NOMO-1 (cell line): ENCODE measurements at regions not wholly inside any gene's neighbourhood (a gene's known extent, or its start where the extent isn't known, plus 50 kb on each side); places are given as distances from the start of the nearest gene placed in this dataset.
"Not testable (repeated sequence)": the region's sequence is repeated elsewhere in the genome, so short reads cannot be mapped to it uniquely, and the experiment has no call there.

Source experiments
- DNase-seq, 2 experiments: peaks; one replicate each; lab custom pipeline; 2025; ENCODE audit not compliant: unreplicated experiment in 2 of 2; lab: John Stamatoyannopoulos, UW

DNA sequence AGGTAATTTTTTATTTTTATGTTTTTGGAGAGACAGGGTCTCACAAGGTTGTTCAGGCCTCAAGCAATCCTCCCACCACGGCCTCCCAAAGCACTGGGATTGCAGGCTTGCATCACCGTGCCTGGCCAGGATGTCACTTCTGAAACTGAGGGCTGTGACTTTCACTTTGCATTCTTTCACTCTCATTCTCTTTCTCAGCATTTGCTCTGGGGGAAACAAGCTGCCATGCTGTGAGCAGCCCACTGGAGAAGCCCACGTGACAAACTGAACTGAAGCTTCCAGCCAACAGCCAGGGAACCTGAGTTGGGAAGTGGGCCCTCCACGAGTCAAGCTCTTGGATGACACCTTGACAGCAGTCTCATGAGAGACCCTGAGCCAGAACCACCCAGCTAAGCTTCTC, 109.4 kb downstream of the C5orf15 start:
- no peak for DNase-seq

DNA sequence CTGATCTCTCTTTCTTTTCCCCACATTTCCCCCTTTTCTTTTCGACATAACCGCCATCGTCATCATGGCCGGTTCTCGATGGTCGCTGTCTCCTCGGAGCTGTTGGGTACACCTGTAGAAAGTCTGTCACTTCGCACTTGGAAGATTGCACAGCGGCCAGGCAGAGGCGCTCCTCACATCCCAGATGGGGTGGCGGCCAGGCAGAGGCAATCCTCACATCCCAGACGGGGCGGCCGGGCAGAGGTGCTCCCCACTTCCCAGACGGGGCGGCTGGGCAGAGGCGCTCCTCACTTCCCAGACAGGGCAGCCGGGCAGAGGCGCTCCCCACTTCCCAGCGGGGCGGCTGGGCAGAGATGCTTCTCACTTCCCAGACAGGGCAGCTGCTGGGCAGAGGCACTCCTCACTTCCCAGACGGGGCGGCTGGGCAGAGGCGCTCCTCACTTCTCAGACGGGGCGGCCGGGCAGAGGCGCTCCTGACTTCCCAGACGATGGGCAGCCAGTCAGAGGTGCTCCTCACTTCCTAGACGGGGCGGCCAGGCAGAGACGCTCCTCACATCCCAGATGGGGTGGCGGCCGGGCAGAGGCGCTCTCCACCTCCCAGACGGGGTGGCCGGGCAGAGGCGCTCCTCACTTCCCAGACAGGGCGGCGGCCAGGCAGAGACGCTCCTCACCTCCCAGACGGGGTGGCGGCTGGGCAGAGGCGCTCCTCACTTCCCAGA, 110.7 kb downstream of the C5orf15 start:
- DNase-seq, result not testable (repeated sequence)

GRCh38 chr5:133854554-133854953, 113.9 kb downstream of the C5orf15 start:
- DNase-seq, result no peak

- DNase-seq, result no peak
Measured at GRCh38 chr5:133853646-133854365, 114.6 kb downstream of the C5orf15 start.

- no peak for DNase-seq
Measured at GRCh38 chr5:133851521-133851920, 116.9 kb downstream of the C5orf15 start.

DNA sequence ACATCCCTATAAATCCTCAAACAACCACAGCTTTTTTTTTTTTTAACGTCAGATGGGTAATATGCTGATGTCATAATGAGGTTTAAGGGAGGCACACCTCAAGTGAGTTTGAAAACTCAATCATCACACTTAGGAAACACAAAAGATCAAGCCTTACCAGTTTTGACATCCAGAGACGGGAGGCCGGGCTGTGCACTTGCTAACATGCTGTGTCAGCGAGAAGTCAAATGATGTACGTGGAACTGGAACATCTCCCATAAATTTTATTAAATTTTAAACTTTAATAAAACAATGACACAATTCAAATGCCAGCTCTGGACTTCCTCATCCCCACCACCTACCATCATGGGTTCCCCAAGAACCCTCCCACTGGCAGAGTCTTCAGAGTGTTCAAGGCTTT, 117.6 kb downstream of the C5orf15 start:
- DNase-seq, result no peak

- DNase-seq, result no peak
Measured at GRCh38 chr5:133849116-133849515, 119.3 kb downstream of the C5orf15 start.

- DNase-seq, result no peak
Measured at GRCh38 chr5:133848341-133848811, 120.0 kb downstream of the C5orf15 start.

- no peak for DNase-seq
Measured at GRCh38 chr5:133847886-133848285, 120.5 kb downstream of the C5orf15 start.

- DNase-seq, result no peak
Measured at GRCh38 chr5:133847301-133847700, 121.1 kb downstream of the C5orf15 start.

- no peak for DNase-seq
Measured at GRCh38 chr5:133846478-133847226, 121.8 kb downstream of the C5orf15 start.

DNA sequence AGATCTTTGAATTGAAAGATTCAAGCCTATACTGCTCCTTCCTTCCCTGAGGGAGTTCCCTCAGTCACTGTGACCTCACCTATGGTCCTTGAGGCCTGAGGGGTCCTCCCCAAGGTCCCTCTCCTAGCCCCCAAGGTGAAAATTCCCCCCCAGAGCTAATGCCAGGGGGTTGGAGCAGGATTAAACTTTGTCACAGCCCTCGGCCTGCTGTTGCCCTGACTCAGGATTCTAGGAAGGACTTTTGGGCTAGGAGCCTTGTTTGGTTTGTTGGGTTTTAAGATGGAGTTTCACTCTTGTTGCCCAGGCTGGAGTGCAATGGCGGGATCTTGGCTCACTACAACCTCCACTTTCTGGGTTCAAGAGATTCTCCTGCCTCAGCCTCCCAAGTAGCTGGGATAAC, 123.2 kb downstream of the C5orf15 start:
- DNase-seq, result no peak

GRCh38 chr5:133844836-133845235, 123.6 kb downstream of the C5orf15 start:
- no peak for DNase-seq

DNA sequence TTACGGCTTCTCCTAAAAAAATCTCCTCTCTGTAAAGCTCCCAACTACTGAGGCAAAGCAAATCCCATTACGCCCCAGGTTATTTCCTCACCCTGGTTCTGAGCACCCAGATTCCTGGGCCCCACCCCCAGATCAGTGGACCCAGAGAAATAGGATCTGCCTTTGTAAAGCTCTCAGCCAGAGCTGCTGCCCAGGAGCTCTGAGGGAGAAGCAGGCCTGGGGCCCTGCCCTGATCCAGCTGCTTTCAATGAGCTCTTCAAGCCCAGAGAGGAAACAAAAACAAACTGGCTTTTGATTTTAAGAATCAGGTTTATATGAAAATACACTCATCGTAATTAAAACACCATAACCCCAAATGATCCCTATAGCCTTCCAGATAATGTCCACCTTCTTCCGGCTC, 124.5 kb downstream of the C5orf15 start:
- DNase-seq, result no peak

DNA sequence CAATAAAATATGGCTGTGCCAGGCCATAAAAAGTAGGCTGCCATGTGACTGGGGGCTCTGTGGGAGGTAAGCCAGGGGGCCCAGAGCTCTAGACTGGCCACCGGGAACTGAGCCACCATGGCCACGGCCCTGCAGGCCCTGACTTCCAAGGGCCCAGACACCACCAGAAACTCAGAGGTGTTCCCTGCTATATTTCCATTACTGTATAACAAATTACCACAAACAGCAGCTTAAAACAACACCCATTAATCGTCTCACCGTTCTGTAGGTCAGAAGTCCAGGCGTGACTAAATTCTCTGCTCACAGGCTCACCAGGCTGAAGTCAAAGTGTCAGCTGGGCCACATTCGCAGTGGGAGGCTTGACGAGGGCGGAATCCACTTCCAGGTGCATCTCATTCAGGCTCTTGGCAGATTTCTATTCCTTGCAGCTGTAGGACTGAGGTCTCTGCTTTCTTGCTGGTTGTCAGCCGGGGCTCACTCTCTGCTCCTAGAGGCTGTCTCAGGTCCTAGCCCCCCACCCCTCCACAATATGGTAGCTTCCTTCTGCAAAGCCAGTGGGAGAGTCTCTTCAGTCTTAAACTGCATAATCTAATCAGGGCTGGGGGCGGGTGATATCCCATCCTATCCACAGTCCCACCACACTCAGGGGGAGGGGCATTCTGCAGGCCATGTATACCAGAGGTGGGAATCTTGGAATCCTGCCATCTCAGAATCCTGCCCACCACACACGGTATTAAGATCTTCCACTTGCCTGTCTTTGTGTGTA, 125.4 kb downstream of the C5orf15 start:
- no peak for DNase-seq

GRCh38 chr5:133841831-133842750, 126.3 kb downstream of the C5orf15 start:
- no peak for DNase-seq

DNA sequence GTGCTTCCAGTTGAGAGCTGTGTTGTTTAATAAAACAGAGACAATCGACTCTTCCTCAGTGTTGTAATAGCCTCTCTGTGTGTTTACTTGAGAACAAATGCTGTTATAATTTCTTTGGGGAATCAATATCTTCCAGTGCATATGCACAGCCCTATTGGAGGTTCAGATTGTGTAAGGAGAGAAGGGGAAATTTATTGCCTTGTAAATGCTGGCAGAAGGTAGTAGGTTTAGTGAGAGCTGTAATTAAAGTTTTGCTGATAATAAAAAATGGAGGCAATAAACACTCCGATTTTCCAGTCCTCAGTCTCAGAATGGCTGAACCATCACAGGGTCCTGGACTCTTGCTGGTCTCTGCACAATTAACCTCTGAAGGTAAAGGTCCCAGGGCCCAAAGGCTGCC, 128.3 kb downstream of the C5orf15 start:
- DNase-seq, result no peak

- no peak for DNase-seq
Measured at GRCh38 chr5:133839721-133840120, 128.7 kb downstream of the C5orf15 start.

GRCh38 chr5:133839090-133839489, 129.3 kb downstream of the C5orf15 start:
- no peak for DNase-seq

- no peak for DNase-seq
Measured at GRCh38 chr5:133838286-133838685, 130.1 kb downstream of the C5orf15 start.
